Urinary bladder (tissue), 3 donors: ENCODE measurements at regions not wholly inside any gene's neighbourhood (a gene's known extent, or its start where the extent isn't known, plus 50 kb on each side); places are given as distances from the start of the nearest gene placed in this dataset.

Experiments used
- DNase-seq: peaks from one replicate; pipeline ENCODE4 v3.0.0-alpha.2; 2015; ENCODE audit errors: extremely low spot score
- H3K27ac ChIP-seq: one replicate; pipeline ENCODE4 v1.5.1; 2013; ENCODE audit warnings: low read depth, mild to moderate bottlenecking, moderate library complexity
- H3K36me3 ChIP-seq: one replicate; pipeline ENCODE4 v1.6.1; 2013; ENCODE audit warnings: mild to moderate bottlenecking, moderate library complexity; ENCODE audit not compliant: insufficient read depth
- H3K4me1 ChIP-seq: one replicate; pipeline ENCODE4 v1.6.1; 2013; ENCODE audit warnings: mild to moderate bottlenecking, moderate library complexity; ENCODE audit not compliant: insufficient read depth
- H3K4me3 ChIP-seq: one replicate; pipeline ENCODE4 v1.5.1; 2013; ENCODE audit warnings: low read depth, low read length
- WGBS: extraction: QIAGEN DNeasy Blood & Tissue Kit; methylation state at CpG from one replicate; pipeline ENCODE4 v1.1.7; 2013; 5-methylcytosine and 5-hydroxymethylcytosine counted together
- donor health status: healthy with polysubstance abuse.
- donor health status: healthy.

- WGBS, result 29% methylated on average over 3 of the region's 3 CpGs
These were observed 515.2 kb upstream of the CCDC54 start for GRCh38 chr3:106862067-106862466.

GRCh38 chr3:106877627-106878026, 499.6 kb upstream of the CCDC54 start:
- Histone ChIP-seq H3K4me3 (no peak overlapping the region), H3K36me3 (no peaks in the 10 kb centered on the region), H3K27ac (no peak overlapping the region), H3K4me1 (no peaks in the 10 kb centered on the region)
- DNase-seq, result no peak
- WGBS, result 88% methylated on average over 1 of the region's 1 CpG

More at GRCh38 chr3:106862067-106862466, 515.2 kb upstream of the CCDC54 start:
- Histone ChIP-seq H3K4me3 (no peak overlapping the region), H3K36me3 (no peaks in the 10 kb centered on the region), H3K27ac (no peak overlapping the region), H3K4me1 (no peaks in the 10 kb centered on the region)
- DNase-seq, result no peak

GRCh38 chr3:106880206-106880605, 497.0 kb upstream of the CCDC54 start:
- WGBS, result 85% methylated on average over 1 of the region's 1 CpG
- DNase-seq, result no peak

GRCh38 chr3:106881186-106881585, 496.1 kb upstream of the CCDC54 start:
- no peak for DNase-seq
- no peak overlapping the region for H3K27ac ChIP-seq
- no peaks in the 10 kb centered on the region for H3K36me3 ChIP-seq
- no peak overlapping the region for H3K4me3 ChIP-seq
- H3K4me1 ChIP-seq, result no peaks in the 10 kb centered on the region
- 96% methylated on average over 1 of the region's 1 CpG for WGBS

More at GRCh38 chr3:106880206-106880605, 497.0 kb upstream of the CCDC54 start:
- Histone ChIP-seq H3K4me3 (no peak overlapping the region), H3K4me1 (no peaks in the 10 kb centered on the region), H3K36me3 (no peaks in the 10 kb centered on the region), H3K27ac (no peak overlapping the region)

GRCh38 chr3:106882297-106882696, 494.9 kb upstream of the CCDC54 start:
- WGBS, result 83% methylated on average over 2 of the region's 2 CpGs
- H3K4me3 ChIP-seq, result no peak overlapping the region
- no peaks in the 10 kb centered on the region for H3K4me1 ChIP-seq

GRCh38 chr3:106906074-106906473, 471.2 kb upstream of the CCDC54 start:
- no peak for DNase-seq
- 65% methylated on average over 4 of the region's 4 CpGs for WGBS
- Histone ChIP-seq H3K36me3 (no peaks in the 10 kb centered on the region), H3K4me1 (no peaks in the 10 kb centered on the region), H3K4me3 (no peak overlapping the region), H3K27ac (no peak overlapping the region)

More at GRCh38 chr3:106882297-106882696, 494.9 kb upstream of the CCDC54 start:
- Histone ChIP-seq H3K27ac (no peak overlapping the region), H3K36me3 (no peaks in the 10 kb centered on the region)
- DNase-seq, result no peak

GRCh38 chr3:106908181-106908938, 468.9 kb upstream of the CCDC54 start:
- no peak overlapping the region for H3K27ac ChIP-seq
- WGBS, result 83% methylated on average over 10 of the region's 10 CpGs
- H3K36me3 ChIP-seq, result no peaks in the 10 kb centered on the region
- DNase-seq, result no peak
- H3K4me1 ChIP-seq, result no peaks in the 10 kb centered on the region
- H3K4me3 ChIP-seq, result no peak overlapping the region

- DNase-seq, result no peak
- no peaks in the 10 kb centered on the region for H3K36me3 ChIP-seq
- no peak overlapping the region for H3K27ac ChIP-seq
- no peak overlapping the region for H3K4me3 ChIP-seq
- WGBS, result 69% methylated on average over 14 of the region's 14 CpGs
- H3K4me1 ChIP-seq, result no peaks in the 10 kb centered on the region
These were observed 464.0 kb upstream of the CCDC54 start for GRCh38 chr3:106913111-106913698.

GRCh38 chr3:106913966-106914365, 463.3 kb upstream of the CCDC54 start:
- Histone ChIP-seq H3K4me1 (no peaks in the 10 kb centered on the region), H3K36me3 (no peaks in the 10 kb centered on the region), H3K4me3 (no peak overlapping the region), H3K27ac (no peak overlapping the region)
- WGBS, result 95% methylated on average over 4 of the region's 4 CpGs
- no peak for DNase-seq

- H3K4me1 ChIP-seq, result no peaks in the 10 kb centered on the region
- H3K4me3 ChIP-seq, result no peak overlapping the region
- no peak overlapping the region for H3K27ac ChIP-seq
- DNase-seq, result no peak
- H3K36me3 ChIP-seq, result no peaks in the 10 kb centered on the region
- 92% methylated on average over 3 of the region's 3 CpGs for WGBS
These were observed 456.6 kb upstream of the CCDC54 start for GRCh38 chr3:106920609-106921008.

- H3K4me1 ChIP-seq, result no peaks in the 10 kb centered on the region
- H3K36me3 ChIP-seq, result no peaks in the 10 kb centered on the region
- DNase-seq, result no peak
- 87% methylated on average over 3 of the region's 3 CpGs for WGBS
- H3K4me3 ChIP-seq, result no peak overlapping the region
- no peak overlapping the region for H3K27ac ChIP-seq
These were observed 448.2 kb upstream of the CCDC54 start for GRCh38 chr3:106929081-106929480.

- Histone ChIP-seq H3K36me3 (no peaks in the 10 kb centered on the region), H3K4me3 (no peak overlapping the region)
- 82% methylated on average over 2 of the region's 2 CpGs for WGBS
These were observed 447.2 kb upstream of the CCDC54 start for GRCh38 chr3:106930086-106930485.

GRCh38 chr3:106931904-106932303, 445.3 kb upstream of the CCDC54 start:
- Histone ChIP-seq H3K27ac (no peak overlapping the region), H3K4me3 (no peak overlapping the region), H3K4me1 (no peaks in the 10 kb centered on the region), H3K36me3 (no peaks in the 10 kb centered on the region)
- 98% methylated on average over 1 of the region's 1 CpG for WGBS
- no peak for DNase-seq

More at GRCh38 chr3:106930086-106930485, 447.2 kb upstream of the CCDC54 start:
- H3K4me1 ChIP-seq, result no peaks in the 10 kb centered on the region
- no peak overlapping the region for H3K27ac ChIP-seq
- no peak for DNase-seq

GRCh38 chr3:106936337-106936736, 440.9 kb upstream of the CCDC54 start:
- Histone ChIP-seq H3K4me1 (no peaks in the 10 kb centered on the region), H3K36me3 (no peaks in the 10 kb centered on the region), H3K4me3 (no peak overlapping the region), H3K27ac (no peak overlapping the region)
- 62% methylated on average over 4 of the region's 4 CpGs for WGBS
- no peak for DNase-seq
